NOMO-1 treated with dmso at 0.1 percent for 144 hours (cell line): ENCODE measurements at regions not wholly inside any gene's neighbourhood (a gene's known extent, or its start where the extent isn't known, plus 50 kb on each side); places are given as distances from the start of the nearest gene placed in this dataset.
"Not testable (repeated sequence)": the region's sequence is repeated elsewhere in the genome, so short reads cannot be mapped to it uniquely, and the experiment has no call there.

Experiments
- DNase-seq: peaks from one replicate; lab custom pipeline; 2025; ENCODE audit not compliant: unreplicated experiment; lab: John Stamatoyannopoulos, UW

- DNase-seq = no peak
Observed at GRCh38 chr4:64737026-64737853, 328.0 kb upstream of the TECRL start.

- no peak for DNase-seq
Observed at GRCh38 chr4:64729561-64729960, 320.3 kb upstream of the TECRL start.

DNA sequence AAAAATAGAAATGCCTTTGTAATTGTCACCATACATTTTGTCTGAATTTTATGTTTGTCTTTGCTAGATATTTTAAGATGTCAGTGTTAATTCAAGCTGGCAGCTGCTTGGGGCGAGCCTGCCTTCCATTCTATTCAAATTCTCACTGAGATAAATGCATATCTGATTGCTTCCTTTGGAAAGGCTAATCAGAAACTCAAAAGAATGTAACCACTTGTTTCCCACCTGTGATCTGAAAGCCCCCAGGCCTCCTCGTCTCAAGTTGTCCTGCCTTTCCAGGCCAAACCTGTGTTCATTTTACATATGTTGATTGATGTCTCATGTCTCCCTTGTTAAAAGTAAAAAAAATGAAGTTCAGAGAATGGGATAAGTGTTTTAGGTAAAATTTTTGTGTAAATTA lies 318.7 kb upstream of the TECRL start:
- DNase-seq = no peak

GRCh38 chr4:64727391-64727790 lies 318.1 kb upstream of the TECRL start:
- DNase-seq = not testable (repeated sequence)

- DNase-seq = no peak
Observed at GRCh38 chr4:64724689-64725088, 315.4 kb upstream of the TECRL start.

- DNase-seq = no peak
Observed at GRCh38 chr4:64721106-64721505, 311.9 kb upstream of the TECRL start.

GRCh38 chr4:64718091-64718490 lies 308.8 kb upstream of the TECRL start:
- no peak for DNase-seq

DNA sequence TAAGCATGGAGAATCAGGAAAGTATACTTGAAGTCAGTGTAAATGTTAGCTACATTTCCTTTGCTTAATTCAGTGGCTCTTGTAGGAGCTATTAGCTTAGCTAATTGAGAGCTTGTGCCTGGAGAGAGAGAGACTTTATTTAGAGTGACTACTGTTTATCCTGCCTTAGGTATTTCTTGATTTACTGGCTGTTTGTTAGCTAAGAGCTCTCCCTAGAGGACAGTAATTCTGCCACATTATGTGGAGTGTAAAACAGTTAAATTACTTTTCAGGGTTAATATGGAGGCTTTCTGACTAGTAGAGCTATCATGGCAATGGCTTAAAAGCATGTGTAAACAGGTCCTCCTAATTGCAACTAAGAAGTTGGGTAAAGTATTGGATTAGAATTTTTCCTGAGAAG lies 306.5 kb upstream of the TECRL start:
- DNase-seq = no peak

GRCh38 chr4:64713256-64713840 lies 304.1 kb upstream of the TECRL start:
- DNase-seq = no peak

DNA sequence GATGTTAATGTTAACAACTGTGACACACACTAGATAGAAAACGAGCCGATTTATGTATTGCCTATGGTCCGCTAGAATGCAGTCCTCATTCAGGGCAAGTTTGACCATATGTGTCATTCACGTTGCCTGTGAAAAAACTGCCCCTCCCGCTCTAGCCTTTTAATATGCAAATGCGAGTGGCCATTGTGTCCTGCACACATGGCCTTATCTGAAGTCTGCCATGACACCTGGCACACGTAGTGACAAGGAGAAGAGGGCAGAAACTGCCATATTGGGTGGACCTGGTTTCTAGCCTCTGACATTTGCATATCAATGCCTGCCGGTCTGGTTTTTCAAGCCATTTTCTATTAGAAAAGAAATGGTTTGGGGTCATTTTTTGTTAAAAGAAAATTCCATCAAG lies 303.3 kb upstream of the TECRL start:
- DNase-seq = no peak

GRCh38 chr4:64705989-64706388 lies 296.7 kb upstream of the TECRL start:
- no peak for DNase-seq

DNA sequence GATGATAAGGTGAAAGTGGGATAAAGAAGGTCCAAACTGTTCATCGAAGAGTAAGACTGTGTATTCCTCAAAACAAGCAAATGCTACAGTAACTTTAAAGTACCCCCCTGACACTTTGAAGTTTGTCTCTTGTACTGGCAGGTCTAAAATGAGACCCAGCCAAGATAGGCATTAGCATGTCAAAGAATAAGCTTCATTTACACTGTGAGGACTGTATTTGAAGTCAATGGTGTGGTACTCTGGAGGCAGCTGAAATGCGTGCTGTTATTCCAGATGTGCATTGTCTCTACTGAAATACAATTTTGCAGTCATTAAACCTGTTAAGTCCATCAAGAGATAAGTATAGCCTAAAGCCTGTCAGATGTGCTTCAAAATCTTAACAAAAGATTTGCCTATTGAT lies 288.9 kb upstream of the TECRL start:
- DNase-seq = no peak

GRCh38 chr4:64682946-64683345 lies 273.7 kb upstream of the TECRL start:
- no peak for DNase-seq

- DNase-seq = no peak
Observed at GRCh38 chr4:64682481-64682880, 273.2 kb upstream of the TECRL start.

GRCh38 chr4:64673121-64673520 lies 263.9 kb upstream of the TECRL start:
- not testable (repeated sequence) for DNase-seq

GRCh38 chr4:64670647-64671046 lies 261.4 kb upstream of the TECRL start:
- no peak for DNase-seq

- DNase-seq = no peak
Observed at GRCh38 chr4:64643841-64644240, 234.6 kb upstream of the TECRL start.

GRCh38 chr4:64642936-64643335 lies 233.7 kb upstream of the TECRL start:
- no peak for DNase-seq

DNA sequence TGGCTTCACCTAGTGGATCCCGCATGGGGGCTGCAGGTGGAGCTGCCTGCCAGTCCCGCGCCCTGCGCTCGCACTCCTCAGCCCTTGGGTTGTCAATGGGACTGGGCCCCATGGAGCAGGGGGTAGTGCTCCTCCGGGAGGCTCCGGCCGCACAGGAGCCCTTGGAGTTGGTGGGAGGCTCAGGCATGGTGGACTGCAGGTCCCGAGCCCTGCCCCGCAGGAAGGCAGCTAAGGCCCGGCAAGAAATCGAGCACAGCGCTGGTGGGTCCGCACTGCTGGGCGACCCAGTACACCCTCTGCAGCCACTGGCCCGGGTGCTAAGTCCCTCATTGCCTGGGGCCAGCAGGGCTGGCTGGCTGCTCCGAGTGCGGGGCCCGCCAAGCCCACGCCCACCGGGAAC lies 231.2 kb upstream of the TECRL start:
- DNase-seq = not testable (repeated sequence)

GRCh38 chr4:64625438-64625837 lies 216.2 kb upstream of the TECRL start:
- no peak for DNase-seq

GRCh38 chr4:64617800-64618199 lies 208.6 kb upstream of the TECRL start:
- no peak for DNase-seq

- no peak for DNase-seq
Observed at GRCh38 chr4:64614276-64614675, 205.0 kb upstream of the TECRL start.

DNA sequence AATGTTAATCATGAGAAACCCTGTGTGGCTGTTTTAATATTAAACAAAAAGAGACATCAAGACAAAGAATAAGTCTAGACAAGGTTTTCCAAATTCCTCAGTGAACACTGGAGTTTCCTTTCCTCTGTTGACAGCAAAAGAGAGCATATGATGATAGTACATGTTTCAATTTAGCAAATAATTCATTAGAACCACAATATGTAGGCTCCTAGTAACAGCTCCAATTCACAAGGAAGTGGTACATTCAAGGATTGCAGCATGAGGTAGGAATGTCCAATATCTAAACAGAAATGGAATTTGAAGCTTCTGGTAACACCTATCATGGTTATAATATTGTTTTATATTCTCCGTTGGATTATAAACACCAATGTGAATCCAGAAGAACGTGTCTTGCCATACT lies 203.8 kb upstream of the TECRL start:
- no peak for DNase-seq
